ENCODE measurements at regions not wholly inside any gene's neighbourhood (a gene's known extent, or its start where the extent isn't known, plus 50 kb on each side); places are given as distances from the start of the nearest gene placed in this dataset.
"Not testable (repeated sequence)": the region's sequence is repeated elsewhere in the genome, so short reads cannot be mapped to it uniquely, and the experiment has no call there.

GRCh38 chr1:222390181-222390580, 157.7 kb downstream of the HHIPL2 start:
- no peaks in the 10 kb centered on the region for H3K27me3 ChIP-seq
- no peaks in the 10 kb centered on the region for H3K4me1 ChIP-seq
- no peaks in the 10 kb centered on the region for H3K9me3 ChIP-seq
- H3K9ac ChIP-seq = no peak overlapping the region
- TF ChIP-seq Cebpa-rat (IDR thresholded peaks at IDR 0.05) = no peak
- H3K36me3 ChIP-seq = no peaks in the 10 kb centered on the region
- H3K4me3 ChIP-seq = no peak overlapping the region
- no peaks in the 10 kb centered on the region for H4K20me1 ChIP-seq
- no peak overlapping the region for H3K4me2 ChIP-seq
- no peak overlapping the region for H3K27ac ChIP-seq

GRCh38 chr1:222387007-222387814, 160.7 kb downstream of the HHIPL2 start:
- Histone ChIP-seq H3K4me2 (no peak overlapping the region), H3K4me1 (no peaks in the 10 kb centered on the region), H4K20me1 (no peaks in the 10 kb centered on the region), H3K27me3 (no peaks in the 10 kb centered on the region), H3K9ac (no peak overlapping the region), H3K9me3 (0 out of 2 replicates have a peak, but pooled peaks cover 4% of the 10 kb centered on the region), H3K36me3 (no peaks in the 10 kb centered on the region), H3K4me3 (no peak overlapping the region), H3K27ac (no peak overlapping the region)
- TF ChIP-seq Cebpa-rat (IDR thresholded peaks at IDR 0.05) = no peak

GRCh38 chr1:222385955-222386354, 161.9 kb downstream of the HHIPL2 start:
- Histone ChIP-seq H3K4me2 (no peak overlapping the region), H3K36me3 (no peaks in the 10 kb centered on the region), H3K27ac (no peak overlapping the region), H3K4me3 (no peak overlapping the region), H4K20me1 (no peaks in the 10 kb centered on the region), H3K9me3 (0 out of 2 replicates have a peak, but pooled peaks cover 5% of the 10 kb centered on the region), H3K9ac (no peak overlapping the region), H3K27me3 (no peaks in the 10 kb centered on the region), H3K4me1 (no peaks in the 10 kb centered on the region)
- no peak for TF ChIP-seq Cebpa-rat (IDR thresholded peaks at IDR 0.05)

GRCh38 chr1:222385262-222385661, 162.6 kb downstream of the HHIPL2 start:
- H3K9ac ChIP-seq = no peak overlapping the region
- no peaks in the 10 kb centered on the region for H3K4me1 ChIP-seq
- H4K20me1 ChIP-seq = no peaks in the 10 kb centered on the region
- H3K4me2 ChIP-seq = no peak overlapping the region
- H3K9me3 ChIP-seq = peaks cover 12% of the 10 kb centered on the region; the same call in 1 of the 2 replicates
- H3K36me3 ChIP-seq = no peaks in the 10 kb centered on the region
- TF ChIP-seq Cebpa-rat (IDR thresholded peaks at IDR 0.05) = no peak; the same call in 1 of the 2 replicates
- H3K27me3 ChIP-seq = no peaks in the 10 kb centered on the region
- no peak overlapping the region for H3K4me3 ChIP-seq
- H3K27ac ChIP-seq = no peak overlapping the region

GRCh38 chr1:222384531-222384930, 163.4 kb downstream of the HHIPL2 start:
- Histone ChIP-seq H3K4me2 (no peak overlapping the region), H3K9me3 (peaks cover 19% of the 10 kb centered on the region; the same call in 1 of the 2 replicates), H3K4me1 (no peaks in the 10 kb centered on the region), H3K27ac (no peak overlapping the region), H3K9ac (no peak overlapping the region), H3K36me3 (no peaks in the 10 kb centered on the region), H3K27me3 (no peaks in the 10 kb centered on the region), H3K4me3 (no peak overlapping the region), H4K20me1 (no peaks in the 10 kb centered on the region)
- TF ChIP-seq Cebpa-rat (IDR thresholded peaks at IDR 0.05) = no peak

- H3K4me1 ChIP-seq = no peaks in the 10 kb centered on the region
- H3K4me3 ChIP-seq = no peak overlapping the region
- TF ChIP-seq Cebpa-rat (IDR thresholded peaks at IDR 0.05) = no peak
- H3K27me3 ChIP-seq = no peaks in the 10 kb centered on the region
- peaks cover 19% of the 10 kb centered on the region; the same call in 1 of the 2 replicates for H3K9me3 ChIP-seq
- no peak overlapping the region for H3K4me2 ChIP-seq
- H3K36me3 ChIP-seq = no peaks in the 10 kb centered on the region
- no peaks in the 10 kb centered on the region for H4K20me1 ChIP-seq
- H3K27ac ChIP-seq = no peak overlapping the region
- no peak overlapping the region for H3K9ac ChIP-seq
These were observed 165.7 kb downstream of the HHIPL2 start for GRCh38 chr1:222382171-222382570.

- H3K4me2 ChIP-seq = no peak overlapping the region
- no peaks in the 10 kb centered on the region for H3K27me3 ChIP-seq
- no peak overlapping the region for H3K4me3 ChIP-seq
- no peak for TF ChIP-seq Cebpa-rat (IDR thresholded peaks at IDR 0.05)
- no peaks in the 10 kb centered on the region for H4K20me1 ChIP-seq
- H3K9me3 ChIP-seq = peaks cover 16% of the 10 kb centered on the region; the same call in 1 of the 2 replicates
- no peak overlapping the region for H3K9ac ChIP-seq
- H3K36me3 ChIP-seq = no peaks in the 10 kb centered on the region
- no peak overlapping the region for H3K27ac ChIP-seq
- H3K4me1 ChIP-seq = no peaks in the 10 kb centered on the region
These were observed 170.3 kb downstream of the HHIPL2 start for GRCh38 chr1:222377428-222378088.

- H3K4me2 ChIP-seq, H3K4me3 ChIP-seq, H3K4me1 ChIP-seq: not testable (repeated sequence)
These were observed 171.1 kb downstream of the HHIPL2 start for GRCh38 chr1:222376791-222377190.

GRCh38 chr1:222375701-222376100, 172.2 kb downstream of the HHIPL2 start:
- Histone ChIP-seq H3K27me3 (no peaks in the 10 kb centered on the region), H3K36me3 (no peaks in the 10 kb centered on the region), H3K9ac (no peak overlapping the region), H3K9me3 (peaks cover 12% of the 10 kb centered on the region; the same call in 1 of the 2 replicates), H4K20me1 (no peaks in the 10 kb centered on the region), H3K4me2 (no peak overlapping the region), H3K4me3 (no peak overlapping the region), H3K27ac (no peak overlapping the region), H3K4me1 (no peaks in the 10 kb centered on the region)
- no peak for TF ChIP-seq Cebpa-rat (IDR thresholded peaks at IDR 0.05)

More at GRCh38 chr1:222376791-222377190, 171.1 kb downstream of the HHIPL2 start:
- H3K27ac ChIP-seq, H4K20me1 ChIP-seq, H3K9ac ChIP-seq, H3K27me3 ChIP-seq, H3K36me3 ChIP-seq: not testable (repeated sequence)
- H3K9me3 ChIP-seq = peaks cover 16% of the 10 kb centered on the region; the same call in 1 of the 2 replicates

Data from BLaER1 (cell line).